ACHN (cell line): ENCODE measurements at regions not wholly inside any gene's neighbourhood (a gene's known extent, or its start where the extent isn't known, plus 50 kb on each side); places are given as distances from the start of the nearest gene placed in this dataset.
"Not testable (repeated sequence)": the region's sequence is repeated elsewhere in the genome, so short reads cannot be mapped to it uniquely, and the experiment has no call there.

Source experiments
- DNase-seq: peaks from one replicate; pipeline ENCODE4 v3.0.0-alpha.2; 2015
- in situ Hi-C: cut with HindIII; loops from 2 replicates; pipeline ENCODE4 v1.10.0; 2017; ENCODE audit warnings: low sequenced_read_pairs, low pct_ligation_motif_present, low pct_unique_long_range_greater_than_20kb

GRCh38 chr1:199804526-199804925 lies 223.0 kb upstream of the NR5A2 start:
- in situ Hi-C loops = no loop called here

GRCh38 chr1:199808110-199808870 lies 219.2 kb upstream of the NR5A2 start:
- in situ Hi-C loops = no loop called here
- DNase-seq = no peak

More at GRCh38 chr1:199804526-199804925, 223.0 kb upstream of the NR5A2 start:
- DNase-seq = no peak

GRCh38 chr1:199809311-199809710 lies 218.2 kb upstream of the NR5A2 start:
- DNase-seq = no peak
- in situ Hi-C loops = no loop called here

- in situ Hi-C loops = no loop called here
- no peak for DNase-seq
These were observed 216.3 kb upstream of the NR5A2 start for GRCh38 chr1:199811163-199811562.

GRCh38 chr1:199813198-199813597 lies 214.3 kb upstream of the NR5A2 start:
- DNase-seq = no peak
- in situ Hi-C loops = no loop called here

GRCh38 chr1:199815947-199816346 lies 211.6 kb upstream of the NR5A2 start:
- DNase-seq = no peak
- in situ Hi-C loops = no loop called here

- no peak for DNase-seq
- in situ Hi-C loops = no loop called here
These were observed 210.2 kb upstream of the NR5A2 start for GRCh38 chr1:199817266-199817665.

GRCh38 chr1:199821029-199821779 lies 206.3 kb upstream of the NR5A2 start:
- in situ Hi-C loops = no loop called here
- DNase-seq = no peak

- in situ Hi-C loops = no loop called here
- no peak for DNase-seq
These were observed 195.1 kb upstream of the NR5A2 start for GRCh38 chr1:199832451-199832850.

- in situ Hi-C loops = no loop called here
- no peak for DNase-seq
These were observed 192.8 kb upstream of the NR5A2 start for GRCh38 chr1:199834711-199835110.

GRCh38 chr1:199836430-199836829 lies 191.1 kb upstream of the NR5A2 start:
- DNase-seq = no peak
- in situ Hi-C loops = no loop called here

GRCh38 chr1:199837321-199837720 lies 190.2 kb upstream of the NR5A2 start:
- no peak for DNase-seq
- in situ Hi-C loops = no loop called here

- in situ Hi-C loops, DNase-seq: not testable (repeated sequence)
These were observed 187.9 kb upstream of the NR5A2 start for GRCh38 chr1:199839608-199840007.

GRCh38 chr1:199843096-199843495 lies 184.4 kb upstream of the NR5A2 start:
- in situ Hi-C loops, DNase-seq: not testable (repeated sequence)

- in situ Hi-C loops = no loop called here
- DNase-seq = no peak
These were observed 183.6 kb upstream of the NR5A2 start for GRCh38 chr1:199843861-199844260.

GRCh38 chr1:199847021-199847420 lies 180.5 kb upstream of the NR5A2 start:
- DNase-seq = no peak
- in situ Hi-C loops = no loop called here

- in situ Hi-C loops = no loop called here
- DNase-seq = no peak
These were observed 175.9 kb upstream of the NR5A2 start for GRCh38 chr1:199851439-199852140.

- DNase-seq = no peak
- in situ Hi-C loops = no loop called here
These were observed 172.7 kb upstream of the NR5A2 start for GRCh38 chr1:199854686-199855321.

- in situ Hi-C loops = no loop called here
These were observed 171.9 kb upstream of the NR5A2 start for GRCh38 chr1:199855580-199855979.

More at GRCh38 chr1:199855580-199855979, 171.9 kb upstream of the NR5A2 start:
- DNase-seq = peak; percentile 67
